Calu3 (cell line): ENCODE measurements at regions not wholly inside any gene's neighbourhood (a gene's known extent, or its start where the extent isn't known, plus 50 kb on each side); places are given as distances from the start of the nearest gene placed in this dataset.

Experiments used
- BruUV-seq: library from RNA; stranded (reverse); fragments of 400-500 nt; replicated peaks from 2 replicates; lab custom pipeline; 2021; lab: Mats Ljungman, UMichigan
- CTCF ChIA-PET: fragments of 300-600 bp; sonication (Branson Sonifier 250); formaldehyde crosslinking; loops from one replicate; lab custom pipeline; 2022; ENCODE audit warnings: antibody characterized with exemption; lab: Charles Lee
- DNase-seq: peaks from one replicate; pipeline ENCODE4 v3.0.0; 2022
- H3K27ac Mint-ChIP-seq: one replicate; pipeline ENCODE4 v1.8.0; 2022; ENCODE audit warnings: mixed read lengths; ENCODE audit not compliant: unreplicated experiment
- H3K27me3 Mint-ChIP-seq: one replicate; pipeline ENCODE4 v1.8.0; 2022; ENCODE audit warnings: mixed read lengths; ENCODE audit not compliant: unreplicated experiment
- H3K36me3 Mint-ChIP-seq: one replicate; pipeline ENCODE4 v1.8.0; 2022; ENCODE audit warnings: mild to moderate bottlenecking, moderate library complexity, mixed read lengths; ENCODE audit not compliant: insufficient read depth, unreplicated experiment
- H3K4me1 Mint-ChIP-seq: one replicate; pipeline ENCODE4 v1.8.0; 2022; ENCODE audit warnings: mild to moderate bottlenecking, low read depth, mixed read lengths; ENCODE audit not compliant: unreplicated experiment
- H3K4me3 Mint-ChIP-seq: one replicate; pipeline ENCODE4 v1.8.0; 2022; ENCODE audit warnings: mild to moderate bottlenecking, low read depth, moderate library complexity, mixed read lengths; ENCODE audit not compliant: unreplicated experiment
- H3K9me3 Mint-ChIP-seq: one replicate; pipeline ENCODE4 v1.8.0; 2022; ENCODE audit warnings: low read depth, mixed read lengths; ENCODE audit not compliant: unreplicated experiment
- intact Hi-C: fragments of 100-400 bp; cut with micrococcal nuclease; formaldehyde crosslinking; loops from one replicate; pipeline ENCODE4 v1.10.0; 2022; ENCODE audit not compliant: unreplicated experiment
- TF ChIP-seq, protein P1 (sequence below): fragments of 200-600 bp; IDR thresholded peaks from one replicate; pipeline ENCODE4 v1.8.0; 2022; ENCODE audit warnings: antibody characterized with exemption; ENCODE audit not compliant: unreplicated experiment

DNA sequence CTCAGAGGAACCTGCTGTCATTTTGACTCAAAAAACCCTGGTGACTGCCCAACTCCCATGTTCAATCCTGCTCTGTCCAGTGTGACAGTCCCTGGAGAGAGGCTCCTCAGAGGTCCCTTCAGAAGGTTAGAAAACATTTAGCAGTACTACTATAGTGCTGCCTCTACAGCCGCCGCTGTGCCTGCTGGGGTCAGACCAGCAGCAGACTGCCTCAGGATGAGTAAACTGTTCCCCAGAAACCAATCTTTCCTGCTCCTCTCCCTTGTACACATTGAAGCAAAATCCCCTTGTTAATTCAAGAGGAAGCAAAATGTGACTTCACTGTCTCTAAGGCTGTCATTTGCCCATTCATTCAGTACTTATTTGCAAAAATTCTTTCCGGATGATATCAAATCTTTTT is 94.8 kb upstream of the SMARCA2 start:
- BruUV-seq, result no TSS peak
- intact Hi-C loops, result no loop called here
- TF ChIP-seq, protein P1, sequence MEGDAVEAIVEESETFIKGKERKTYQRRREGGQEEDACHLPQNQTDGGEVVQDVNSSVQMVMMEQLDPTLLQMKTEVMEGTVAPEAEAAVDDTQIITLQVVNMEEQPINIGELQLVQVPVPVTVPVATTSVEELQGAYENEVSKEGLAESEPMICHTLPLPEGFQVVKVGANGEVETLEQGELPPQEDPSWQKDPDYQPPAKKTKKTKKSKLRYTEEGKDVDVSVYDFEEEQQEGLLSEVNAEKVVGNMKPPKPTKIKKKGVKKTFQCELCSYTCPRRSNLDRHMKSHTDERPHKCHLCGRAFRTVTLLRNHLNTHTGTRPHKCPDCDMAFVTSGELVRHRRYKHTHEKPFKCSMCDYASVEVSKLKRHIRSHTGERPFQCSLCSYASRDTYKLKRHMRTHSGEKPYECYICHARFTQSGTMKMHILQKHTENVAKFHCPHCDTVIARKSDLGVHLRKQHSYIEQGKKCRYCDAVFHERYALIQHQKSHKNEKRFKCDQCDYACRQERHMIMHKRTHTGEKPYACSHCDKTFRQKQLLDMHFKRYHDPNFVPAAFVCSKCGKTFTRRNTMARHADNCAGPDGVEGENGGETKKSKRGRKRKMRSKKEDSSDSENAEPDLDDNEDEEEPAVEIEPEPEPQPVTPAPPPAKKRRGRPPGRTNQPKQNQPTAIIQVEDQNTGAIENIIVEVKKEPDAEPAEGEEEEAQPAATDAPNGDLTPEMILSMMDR, result no peak
- peaks cover 19% of the 10 kb centered on the region for H3K27me3 Mint-ChIP-seq
- CTCF ChIA-PET, result no interaction called here
- no peak overlapping the region for H3K27ac Mint-ChIP-seq
- DNase-seq, result no peak
- no peak overlapping the region for H3K4me3 Mint-ChIP-seq
- peaks cover 3% of the 10 kb centered on the region for H3K9me3 Mint-ChIP-seq
- H3K36me3 Mint-ChIP-seq, result no peaks in the 10 kb centered on the region
- H3K4me1 Mint-ChIP-seq, result no peaks in the 10 kb centered on the region

- DNase-seq, result no peak
- TF ChIP-seq, protein P1, result no peak
- Mint-ChIP-seq H3K9me3 (peaks cover 3% of the 10 kb centered on the region), H3K4me3 (no peak overlapping the region), H3K36me3 (no peaks in the 10 kb centered on the region), H3K27ac (no peak overlapping the region), H3K4me1 (no peaks in the 10 kb centered on the region), H3K27me3 (peaks cover 19% of the 10 kb centered on the region)
- CTCF ChIA-PET, result no interaction called here
- BruUV-seq, result no TSS peak
- intact Hi-C loops, result no loop called here
Measured at GRCh38 chr9:1922026-1922425, 93.1 kb upstream of the SMARCA2 start.

DNA sequence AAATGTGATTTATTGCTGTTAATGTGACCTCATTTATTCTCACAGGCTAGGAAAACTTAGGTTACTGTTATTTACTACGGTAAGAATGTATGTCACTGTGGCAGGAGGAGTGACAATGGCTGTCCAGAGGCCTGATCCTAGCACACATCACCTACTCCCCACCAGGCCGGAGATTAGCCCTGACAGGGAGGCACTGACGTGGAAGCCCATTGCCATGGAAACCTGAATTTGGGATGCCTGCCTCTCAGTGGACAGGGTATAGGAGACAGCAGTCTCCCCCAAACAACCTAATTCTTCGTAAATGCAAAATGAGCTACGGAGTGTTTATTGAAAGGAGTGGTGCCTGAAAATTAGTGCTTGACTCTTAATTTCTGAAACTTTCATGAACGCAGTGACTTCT is 87.6 kb upstream of the SMARCA2 start:
- Mint-ChIP-seq H3K4me3 (no peak overlapping the region), H3K27ac (no peak overlapping the region), H3K9me3 (peaks cover 3% of the 10 kb centered on the region), H3K36me3 (no peaks in the 10 kb centered on the region), H3K27me3 (no peaks in the 10 kb centered on the region), H3K4me1 (no peaks in the 10 kb centered on the region)
- no TSS peak for BruUV-seq
- intact Hi-C loops, result no loop called here
- CTCF ChIA-PET, result no interaction called here
- TF ChIP-seq, protein P1, result no peak
- no peak for DNase-seq

- H3K4me1 Mint-ChIP-seq, result no peaks in the 10 kb centered on the region
- no peak overlapping the region for H3K27ac Mint-ChIP-seq
- no peak for DNase-seq
- TF ChIP-seq, protein P1, result no peak
- H3K27me3 Mint-ChIP-seq, result no peaks in the 10 kb centered on the region
- no peaks in the 10 kb centered on the region for H3K9me3 Mint-ChIP-seq
- no peak overlapping the region for H3K4me3 Mint-ChIP-seq
- no TSS peak for BruUV-seq
- intact Hi-C loops, result no loop called here
- no peaks in the 10 kb centered on the region for H3K36me3 Mint-ChIP-seq
- CTCF ChIA-PET, result no interaction called here
Measured at GRCh38 chr9:1929134-1929533, 86.0 kb upstream of the SMARCA2 start.
